ENCODE measurements at regions not wholly inside any gene's neighbourhood (a gene's known extent, or its start where the extent isn't known, plus 50 kb on each side); places are given as distances from the start of the nearest gene placed in this dataset.

GRCh38 chr7:118696879-118697278 lies 472.4 kb downstream of the ANKRD7 start:
- DNase-seq (ENCODE audit: low read depth) = no peak

GRCh38 chr7:118699222-118699621 lies 474.7 kb downstream of the ANKRD7 start:
- no peak for DNase-seq (ENCODE audit: low read depth)

DNA sequence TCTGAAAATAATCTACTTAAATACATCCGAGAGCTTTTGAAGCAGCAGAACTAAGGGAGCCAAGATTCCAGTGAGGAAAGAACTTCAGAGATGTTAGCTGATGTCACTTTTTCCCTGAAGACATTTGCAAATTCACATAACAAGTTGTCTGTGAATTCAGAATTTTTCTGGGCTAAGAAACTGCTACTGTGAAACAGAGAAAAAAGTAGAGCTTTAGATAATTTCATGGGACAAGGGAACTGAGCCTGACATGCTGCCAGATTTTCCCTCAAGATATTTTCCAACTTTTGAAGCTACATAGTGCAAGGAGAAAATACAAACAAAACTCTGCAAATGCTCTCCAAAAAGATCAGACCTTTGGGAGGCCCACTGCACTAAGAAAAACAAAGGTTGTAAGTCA lies 484.2 kb downstream of the ANKRD7 start:
- no peak for DNase-seq (ENCODE audit: low read depth)

GRCh38 chr7:118711688-118712087 lies 487.2 kb downstream of the ANKRD7 start:
- no peak for DNase-seq (ENCODE audit: low read depth)

GRCh38 chr7:118713039-118713438 lies 488.5 kb downstream of the ANKRD7 start:
- no peak for DNase-seq (ENCODE audit: low read depth)

- DNase-seq (ENCODE audit: low read depth) = no peak
Observed at GRCh38 chr7:118720632-118721031, 496.1 kb downstream of the ANKRD7 start.

GRCh38 chr7:118731854-118732253 lies 507.4 kb downstream of the ANKRD7 start:
- no peak for DNase-seq (ENCODE audit: low read depth)

- no peak for DNase-seq (ENCODE audit: low read depth)
Observed at GRCh38 chr7:118734541-118734940, 510.0 kb downstream of the ANKRD7 start.

DNA sequence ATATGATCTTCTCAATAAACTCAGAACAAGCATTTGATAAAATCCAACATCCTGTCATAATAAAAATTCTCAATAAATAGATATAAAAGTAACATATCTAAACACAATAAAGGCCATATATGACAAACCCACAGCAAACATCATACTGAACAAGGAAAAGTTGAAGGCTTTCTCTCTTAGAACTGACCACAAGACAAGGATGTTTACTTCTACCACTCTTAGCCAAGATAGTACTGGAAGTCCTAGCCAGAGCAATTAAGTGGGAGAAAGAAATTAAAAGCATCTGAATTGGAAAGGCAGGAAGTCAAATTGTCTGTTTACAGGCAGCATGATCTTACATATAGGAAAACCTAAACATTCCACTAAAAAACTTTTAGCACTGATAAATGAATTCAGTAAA lies 510.9 kb downstream of the ANKRD7 start:
- no peak for DNase-seq (ENCODE audit: low read depth)

- no peak for DNase-seq (ENCODE audit: low read depth)
Observed at GRCh38 chr7:118737935-118738334, 513.4 kb downstream of the ANKRD7 start.

DNA sequence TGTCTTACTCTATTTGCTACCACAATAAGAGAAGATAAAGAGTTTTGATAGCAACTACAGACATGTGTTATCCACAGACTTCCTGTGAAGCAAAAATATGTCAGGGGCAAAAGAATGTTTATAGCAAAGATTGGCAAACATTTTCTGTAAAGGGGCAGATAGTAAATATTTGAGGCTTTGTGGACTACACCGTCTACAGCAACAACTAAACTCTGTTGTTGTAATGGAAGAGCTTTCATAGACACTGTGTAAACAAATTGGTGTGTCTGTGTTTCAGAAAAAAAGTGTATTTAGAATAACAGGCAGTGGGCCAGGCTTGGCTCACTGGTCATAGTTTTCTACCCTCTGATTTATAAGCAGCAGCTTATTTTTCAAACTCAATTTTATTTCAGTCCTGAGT lies 521.4 kb downstream of the ANKRD7 start:
- no peak for DNase-seq (ENCODE audit: low read depth)

GRCh38 chr7:118747473-118747872 lies 523.0 kb downstream of the ANKRD7 start:
- no peak for DNase-seq (ENCODE audit: low read depth)

DNA sequence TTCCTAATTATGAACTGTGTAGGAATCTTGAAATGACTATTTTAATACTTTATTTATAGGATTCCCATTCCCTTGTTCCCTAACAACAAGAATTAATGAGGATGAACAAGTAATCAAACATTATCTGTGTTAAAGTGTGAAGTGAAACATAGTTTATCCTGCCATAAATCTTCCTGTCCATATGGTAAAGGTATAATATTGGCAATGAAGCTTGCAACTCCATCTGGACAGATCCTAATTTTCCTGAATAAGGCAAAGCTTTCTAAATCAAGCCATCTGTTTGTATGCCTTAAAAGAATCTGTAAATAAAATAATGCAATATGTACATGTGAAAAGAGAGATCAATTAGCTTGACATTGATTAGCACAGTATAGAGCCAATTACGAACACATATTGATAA lies 529.0 kb downstream of the ANKRD7 start:
- DNase-seq (ENCODE audit: low read depth) = no peak

- DNase-seq (ENCODE audit: low read depth) = no peak
Observed at GRCh38 chr7:118754608-118755007, 530.1 kb downstream of the ANKRD7 start.

GRCh38 chr7:118755067-118755625 lies 530.6 kb downstream of the ANKRD7 start:
- no peak for DNase-seq (ENCODE audit: low read depth)

DNA sequence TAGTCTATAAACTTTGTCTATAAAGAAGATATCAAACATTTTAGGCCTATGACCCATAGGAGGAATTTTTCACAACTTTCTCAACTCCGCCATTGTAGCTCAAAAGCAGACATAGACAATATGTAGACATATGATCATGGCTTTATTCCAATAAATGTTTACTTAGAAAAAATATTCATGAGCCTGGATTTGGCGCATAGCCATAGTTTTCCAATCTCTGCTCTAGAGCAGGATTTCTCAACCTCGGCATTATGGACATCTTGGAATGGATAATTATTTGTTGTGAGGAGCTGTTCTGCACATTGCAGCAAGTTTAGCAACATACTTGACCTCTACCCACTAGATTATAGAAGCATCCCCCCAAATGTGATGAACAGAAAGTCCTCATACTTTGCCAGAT lies 532.6 kb downstream of the ANKRD7 start:
- DNase-seq (ENCODE audit: low read depth) = no peak

DNA sequence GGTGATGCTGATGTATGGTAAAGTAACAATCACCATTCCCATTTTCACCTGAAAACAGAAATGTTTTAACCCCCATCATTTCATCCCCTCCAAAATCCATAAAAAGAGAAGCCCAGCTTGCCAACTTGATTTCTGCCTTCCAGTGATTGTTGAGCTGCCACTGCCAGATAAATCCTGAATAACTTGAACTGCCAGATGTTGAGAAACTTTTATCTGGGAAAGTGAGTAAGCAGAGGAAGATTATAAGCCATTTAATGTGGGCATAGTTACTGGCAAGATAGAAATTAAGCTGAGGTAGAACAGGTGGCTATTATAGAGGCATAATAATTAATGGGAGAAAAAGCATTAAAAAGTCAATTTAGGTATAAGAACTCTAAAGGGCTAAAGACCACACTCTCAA lies 534.1 kb downstream of the ANKRD7 start:
- no peak for DNase-seq (ENCODE audit: low read depth)

DNA sequence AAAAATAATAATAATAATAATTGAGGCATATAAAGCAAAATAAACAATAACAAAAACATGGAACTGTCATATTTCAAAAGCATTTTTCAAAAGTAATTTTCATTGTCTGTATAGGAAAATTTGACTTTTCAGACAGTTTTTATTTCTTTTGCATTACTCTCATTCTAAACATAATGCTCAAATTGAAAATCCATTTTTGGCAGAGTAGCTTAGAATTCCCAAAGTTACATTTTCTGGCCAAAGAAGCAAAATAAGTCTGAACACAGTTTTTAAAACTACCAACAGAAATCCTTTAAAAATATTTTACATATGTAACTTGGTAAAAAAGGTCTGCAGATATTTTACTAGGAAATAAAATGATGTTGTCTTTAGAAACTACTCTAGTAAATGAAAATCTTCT lies 535.4 kb downstream of the ANKRD7 start:
- no peak for DNase-seq (ENCODE audit: low read depth)

DNA sequence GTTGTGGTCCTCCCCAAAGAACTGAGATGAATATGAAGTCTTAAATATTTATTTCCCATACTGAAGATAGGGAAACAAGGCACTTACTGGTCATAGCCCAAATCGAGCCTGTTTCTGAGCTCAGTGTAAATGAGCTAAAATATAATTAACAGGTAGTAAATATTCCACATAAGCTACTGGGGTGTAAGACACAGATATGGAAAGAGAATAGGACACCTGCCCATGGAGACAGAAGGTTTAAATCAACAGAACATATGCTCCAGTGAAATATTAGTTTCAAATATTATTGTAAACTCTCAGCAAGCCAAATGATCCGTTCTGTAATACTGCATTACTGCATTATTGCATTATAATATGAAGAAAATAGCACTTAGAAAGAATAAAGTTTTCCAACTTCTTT lies 537.9 kb downstream of the ANKRD7 start:
- DNase-seq (ENCODE audit: low read depth) = no peak

- no peak for DNase-seq (ENCODE audit: low read depth)
Observed at GRCh38 chr7:118764221-118764620, 539.7 kb downstream of the ANKRD7 start.

- no peak for DNase-seq (ENCODE audit: low read depth)
Observed at GRCh38 chr7:118771672-118772071, 547.2 kb downstream of the ANKRD7 start.

DNA sequence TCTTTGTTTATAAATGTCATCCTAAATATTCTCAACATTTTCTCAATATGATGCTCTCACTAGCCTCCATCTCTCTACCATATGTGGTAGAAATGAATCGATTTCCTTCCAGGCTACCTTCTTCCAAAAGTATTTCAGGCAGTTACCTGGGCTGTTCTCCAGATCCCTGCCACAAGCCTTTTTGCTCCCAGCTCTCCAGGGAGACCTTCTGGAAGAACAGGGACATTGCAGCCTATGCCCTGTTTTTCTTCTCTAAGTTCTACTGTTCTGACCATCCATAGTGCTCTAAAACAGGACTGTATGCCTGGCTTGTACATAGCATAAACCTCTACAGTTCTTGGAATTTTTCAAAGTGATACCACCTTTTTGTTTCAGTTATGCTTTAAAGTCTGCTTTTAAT lies 552.8 kb downstream of the ANKRD7 start:
- DNase-seq (ENCODE audit: low read depth) = no peak

GRCh38 chr7:118792682-118793081 lies 568.2 kb downstream of the ANKRD7 start:
- no peak for DNase-seq (ENCODE audit: low read depth)

DNA sequence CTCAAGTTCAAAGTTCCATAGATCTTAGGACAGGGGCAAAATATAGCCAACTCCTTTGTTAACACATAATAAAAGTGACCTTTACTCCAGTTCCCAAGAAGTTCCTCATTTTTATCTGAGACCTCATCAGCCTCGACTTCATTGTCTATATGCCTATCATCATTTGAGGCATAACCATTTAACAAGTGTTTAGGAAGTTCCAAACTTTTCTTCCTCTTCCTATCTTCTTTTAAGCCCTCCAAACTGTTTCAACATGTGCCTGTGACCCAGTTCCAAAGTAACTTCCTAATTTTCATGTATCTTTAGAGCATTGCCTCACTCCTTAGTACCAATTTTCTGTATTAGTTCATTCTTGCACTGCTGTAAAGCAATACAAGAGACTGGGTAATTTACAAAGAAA lies 569.1 kb downstream of the ANKRD7 start:
- no peak for DNase-seq (ENCODE audit: low read depth)

- DNase-seq (ENCODE audit: low read depth) = no peak
Observed at GRCh38 chr7:118794419-118794818, 569.9 kb downstream of the ANKRD7 start.

Measured in fibroblast of the conjunctiva (primary cell).